ENCODE measurements at regions not wholly inside any gene's neighbourhood (a gene's known extent, or its start where the extent isn't known, plus 50 kb on each side); places are given as distances from the start of the nearest gene placed in this dataset.

GRCh38 chr12:88802096-88802706 is 221.9 kb upstream of the KITLG start:
- no peak for DNase-seq

- no peak for DNase-seq
Measured at GRCh38 chr12:88801227-88802095, 221.2 kb upstream of the KITLG start.

- DNase-seq, result no peak
Measured at GRCh38 chr12:88793096-88793495, 212.8 kb upstream of the KITLG start.

- no peak for DNase-seq
Measured at GRCh38 chr12:88790231-88790630, 210.0 kb upstream of the KITLG start.

- no peak for DNase-seq
Measured at GRCh38 chr12:88784166-88784565, 203.9 kb upstream of the KITLG start.

- DNase-seq, result no peak
Measured at GRCh38 chr12:88782351-88782750, 202.1 kb upstream of the KITLG start.

- DNase-seq, result no peak
Measured at GRCh38 chr12:88781909-88782308, 201.6 kb upstream of the KITLG start.

- no peak for DNase-seq
Measured at GRCh38 chr12:88778064-88778463, 197.8 kb upstream of the KITLG start.

GRCh38 chr12:88775742-88776151 is 195.5 kb upstream of the KITLG start:
- DNase-seq, result no peak

GRCh38 chr12:88767699-88768098 is 187.4 kb upstream of the KITLG start:
- no peak for DNase-seq

- no peak for DNase-seq
Measured at GRCh38 chr12:88764781-88765480, 184.7 kb upstream of the KITLG start.

GRCh38 chr12:88763536-88764100 is 183.3 kb upstream of the KITLG start:
- no peak for DNase-seq

- DNase-seq, result no peak
Measured at GRCh38 chr12:88758176-88758575, 177.9 kb upstream of the KITLG start.

GRCh38 chr12:88756917-88757316 is 176.6 kb upstream of the KITLG start:
- DNase-seq, result no peak

- no peak for DNase-seq
Measured at GRCh38 chr12:88756153-88756552, 175.9 kb upstream of the KITLG start.

- no peak for DNase-seq
Measured at GRCh38 chr12:88753707-88754106, 173.4 kb upstream of the KITLG start.

- DNase-seq, result no peak
Measured at GRCh38 chr12:88753066-88753465, 172.8 kb upstream of the KITLG start.

- DNase-seq, result no peak
Measured at GRCh38 chr12:88752183-88752582, 171.9 kb upstream of the KITLG start.

- DNase-seq, result no peak
Measured at GRCh38 chr12:88750867-88751543, 170.7 kb upstream of the KITLG start.

- DNase-seq, result no peak
Measured at GRCh38 chr12:88746386-88746785, 166.1 kb upstream of the KITLG start.

- no peak for DNase-seq
Measured at GRCh38 chr12:88743946-88744685, 163.8 kb upstream of the KITLG start.

GRCh38 chr12:88737838-88738472 is 157.7 kb upstream of the KITLG start:
- DNase-seq, result no peak
